HCT116 (cell line): ENCODE measurements at regions not wholly inside any gene's neighbourhood (a gene's known extent, or its start where the extent isn't known, plus 50 kb on each side); places are given as distances from the start of the nearest gene placed in this dataset.

Source experiments
- ATAC-seq: fragments of 200-7000 bp; cut with Tn5 transposase; 2 replicates; pipeline ENCODE4 v1.9.1; 2020; ENCODE audit warnings: mild to moderate bottlenecking, moderate library complexity
- BruUV-seq: library from RNA; stranded (reverse); fragments of 400-500 nt; replicated peaks from 2 replicates; lab custom pipeline; 2021; lab: Mats Ljungman, UMichigan
- CTCF ChIA-PET: fragments of 300-600 bp; sonication (Branson Sonifier 250); formaldehyde crosslinking; loops from one replicate; lab custom pipeline; 2021; ENCODE audit warnings: antibody characterized with exemption; lab: Charles Lee
- POLR2A ChIA-PET: fragments of 300-600, 350-600 bp; sonication (Branson Sonifier 250); formaldehyde crosslinking; loops from one replicate; lab custom pipeline; 2021; ENCODE audit warnings: antibody characterized with exemption; lab: Charles Lee
- RAD21 ChIA-PET, 2 experiments: fragments of 300-600 bp; sonication (Branson Sonifier 250); formaldehyde crosslinking; loops; one replicate each; lab custom pipeline; 2023; ENCODE audit warnings: low total read pairs in 2 of 2; ENCODE audit not compliant: uncharacterized antibody in 2 of 2, unreplicated experiment in 2 of 2, low non-redundant PET in 1 of 2; lab: Charles Lee
- DNase-seq: peaks from one replicate; pipeline ENCODE4 v3.0.0-alpha.2; 2010; ENCODE audit warnings: low read depth, low spot score
- H2AFZ ChIP-seq: fragments of 200-600 bp; shearing (Covaris generic), sonication (generic); 2 replicates; pipeline ENCODE4 v1.6.1; 2017; ENCODE audit warnings: low read depth, mixed run types, mixed read lengths, antibody characterized with exemption, low read length; ENCODE audit not compliant: poor library complexity, severe bottlenecking
- H3K27ac ChIP-seq: 2 replicates; pipeline ENCODE4 v1.5.1; 2012; ENCODE audit warnings: low read depth, low read length
- H3K27me3 ChIP-seq: fragments of 200-600 bp; sonication (generic); 2 replicates; pipeline ENCODE4 v1.6.1; 2016; ENCODE audit warnings: mixed run types, low read length, mixed read lengths; ENCODE audit not compliant: insufficient read depth
- H3K36me3 ChIP-seq, 2 experiments: fragments of 200-500 bp in 1 of 2; fragments of 200-600 bp in 1 of 2; sonication (Bioruptor generic) in 1 of 2; sonication (generic) in 1 of 2; 2 replicates each; pipeline versions ENCODE4 v1.5.1 to v1.6.1; 2014 to 2016; ENCODE audit warnings: low read length in 2 of 2, inconsistent platforms in 1 of 2, mixed read lengths in 1 of 2, mixed run types in 1 of 2; ENCODE audit not compliant: insufficient read depth in 2 of 2, control insufficient read depth in 1 of 2
- H3K4me1 ChIP-seq, 2 experiments: fragments of 200-600 bp in 1 of 2; sonication (generic) in 1 of 2; 2 replicates each; pipeline versions ENCODE4 v1.5.1 to v1.6.1; 2012 to 2017; ENCODE audit warnings: low read length in 2 of 2, inconsistent platforms in 1 of 2, mild to moderate bottlenecking in 1 of 2, mixed read lengths in 1 of 2, mixed run types in 1 of 2, moderate library complexity in 1 of 2; ENCODE audit not compliant: insufficient read depth in 2 of 2, control insufficient read depth in 1 of 2
- H3K4me2 ChIP-seq: fragments of 200-600 bp; sonication (generic); 2 replicates; pipeline ENCODE4 v1.6.1; 2017; ENCODE audit warnings: mixed run types, low read length, mixed read lengths
- H3K4me3 ChIP-seq, 2 experiments: fragments of 200-600 bp in 1 of 2; sonication (generic) in 1 of 2; replicated peaks in 1 of 2; 2 replicates each; pipeline ENCODE4 v1.5.1; 2011 to 2016; ENCODE audit warnings: low read length in 2 of 2, control low read depth in 1 of 2, low read depth in 1 of 2, mild to moderate bottlenecking in 1 of 2, mixed read lengths in 1 of 2, mixed run types in 1 of 2
- H3K79me2 ChIP-seq: fragments of 200-600 bp; sonication (generic); 2 replicates; pipeline ENCODE4 v1.6.1; 2017; ENCODE audit warnings: mild to moderate bottlenecking, mixed run types, low read length, moderate library complexity, mixed read lengths; ENCODE audit not compliant: insufficient read depth
- H3K9ac ChIP-seq: fragments of 200-600 bp; sonication (generic); 2 replicates; pipeline ENCODE4 v1.6.1; 2016; ENCODE audit warnings: low read length, mixed read lengths
- H3K9me2 ChIP-seq: fragments of 200-600 bp; sonication (generic), shearing (Covaris generic); 2 replicates; pipeline ENCODE4 v1.6.1; 2017; ENCODE audit warnings: mixed run types, mild to moderate bottlenecking, moderate library complexity; ENCODE audit not compliant: insufficient read depth
- H3K9me3 ChIP-seq, 2 experiments: fragments of 200-500 bp in 1 of 2; fragments of 200-600 bp in 1 of 2; sonication (Bioruptor generic) in 1 of 2; sonication (generic) in 1 of 2; 2 replicates each; pipeline ENCODE4 v1.6.1; 2014 to 2017; ENCODE audit warnings: low read length in 2 of 2, mixed read lengths in 2 of 2, inconsistent platforms in 1 of 2, low read depth in 1 of 2, mild to moderate bottlenecking in 1 of 2, mixed run types in 1 of 2, moderate library complexity in 1 of 2; ENCODE audit not compliant: control insufficient read depth in 1 of 2, insufficient read depth in 1 of 2
- H4K20me1 ChIP-seq: fragments of 200-600 bp; sonication (generic), shearing (Covaris generic); 2 replicates; pipeline ENCODE4 v1.6.1; 2017; ENCODE audit warnings: mixed run types, mild to moderate bottlenecking, moderate library complexity; ENCODE audit not compliant: insufficient read depth
- CTCF ChIP-seq, 3 experiments: fragments of 200-600 bp in 1 of 3; sonication (generic) in 1 of 3; IDR thresholded peaks in 2 of 3; conservative IDR thresholded peaks in 1 of 3; 2 replicates each; pipeline ENCODE4 v1.5.1; 2012 to 2017; ENCODE audit warnings: low read depth in 2 of 3, low read length in 2 of 3, antibody characterized with exemption in 1 of 3, borderline replicate concordance in 1 of 3, control low read depth in 1 of 3, mild to moderate bottlenecking in 1 of 3, mixed read lengths in 1 of 3, mixed run types in 1 of 3, moderate library complexity in 1 of 3; ENCODE audit not compliant: insufficient read depth in 1 of 3
- EGR1 ChIP-seq: IDR thresholded peaks from 2 replicates; pipeline ENCODE4 v1.6.1; 2012; ENCODE audit warnings: low read depth
- ELF1 ChIP-seq: IDR thresholded peaks from 2 replicates; pipeline ENCODE4 v1.6.1; 2012; ENCODE audit warnings: low read depth, borderline replicate concordance
- EZH2 ChIP-seq: fragments of 200-600 bp; sonication (generic); IDR thresholded peaks from 2 replicates; pipeline ENCODE4 v1.6.1; 2017; ENCODE audit warnings: antibody characterized with exemption, mixed run types
- FOSL1 ChIP-seq: IDR thresholded peaks from 2 replicates; pipeline ENCODE4 v1.6.1; 2012; ENCODE audit warnings: low read depth
- POLR2A ChIP-seq: IDR thresholded peaks from 2 replicates; pipeline ENCODE4 v1.7.0; 2011; ENCODE audit warnings: borderline replicate concordance; ENCODE audit not compliant: insufficient read depth, insufficient read length; ENCODE audit errors: extremely low read depth
- RAD21 ChIP-seq: IDR thresholded peaks from 2 replicates; pipeline ENCODE4 v1.6.1; 2012; ENCODE audit warnings: low read depth, mild to moderate bottlenecking
- TCF7L2 ChIP-seq: IDR thresholded peaks from 2 replicates; pipeline ENCODE4 v1.7.0; 2011; ENCODE audit warnings: borderline replicate concordance, inconsistent platforms; ENCODE audit not compliant: insufficient read depth, insufficient read length; ENCODE audit errors: extremely low read depth
- ZBTB33 ChIP-seq: IDR thresholded peaks from 2 replicates; pipeline ENCODE4 v1.6.1; 2011; ENCODE audit warnings: mild to moderate bottlenecking, low read length, moderate library complexity; ENCODE audit not compliant: insufficient replicate concordance; ENCODE audit errors: extremely low read depth
- ZFX ChIP-seq: fragments of 450-650 bp; IDR thresholded peaks from 2 replicates; pipeline ENCODE4 v1.6.1; 2017
- ZNF274 ChIP-seq: fragments of 200-500 bp; sonication (Bioruptor generic); IDR thresholded peaks from 2 replicates; pipeline ENCODE4 v1.6.1; 2014; ENCODE audit warnings: mild to moderate bottlenecking, low read depth, low read length, inconsistent platforms
- intact Hi-C: fragments of 100-400 bp; cut with micrococcal nuclease; formaldehyde crosslinking; loops from 2 replicates; pipeline ENCODE4 v1.10.0; 2022
- TF ChIP-seq, protein P1 (sequence below): IDR thresholded peaks from 2 replicates; pipeline ENCODE4 v1.6.1; 2012; ENCODE audit warnings: low read depth
- TF ChIP-seq, protein P2 (sequence below): IDR thresholded peaks from 2 replicates; pipeline ENCODE4 v1.6.1; 2012

GRCh38 chr1:106861110-106861509, 195.4 kb upstream of the PRMT6 start:
- RAD21 ChIA-PET: no interaction called here
- no peaks in the 10 kb centered on the region for H3K4me1 ChIP-seq
- ATAC-seq: no peak
- intact Hi-C loops: no loop called here
- no peak for TF ChIP-seq ZNF274
- TF ChIP-seq, all 23 proteins: peak for 0
- no peak overlapping the region for H3K4me3 ChIP-seq
- no peaks in the 10 kb centered on the region for H3K27me3 ChIP-seq
- peaks cover 0 to 3% of the 10 kb centered on the region in 2 experiments; a peak in 2 of 4 replicates for H3K9me3 ChIP-seq
- H3K9ac ChIP-seq: no peak overlapping the region
- no peaks in the 10 kb centered on the region for H3K9me2 ChIP-seq
- ChIA-PET POLR2A (no interaction called here), CTCF (no interaction called here)
- H3K36me3 ChIP-seq: no peaks in the 10 kb centered on the region
- no peak for DNase-seq
- H3K79me2 ChIP-seq: no peaks in the 10 kb centered on the region
- no TSS peak for BruUV-seq
- H3K4me2 ChIP-seq: no peak overlapping the region
- no peak overlapping the region for H3K27ac ChIP-seq
- H4K20me1 ChIP-seq: no peaks in the 10 kb centered on the region
- no peak overlapping the region for H2AFZ ChIP-seq

DNA sequence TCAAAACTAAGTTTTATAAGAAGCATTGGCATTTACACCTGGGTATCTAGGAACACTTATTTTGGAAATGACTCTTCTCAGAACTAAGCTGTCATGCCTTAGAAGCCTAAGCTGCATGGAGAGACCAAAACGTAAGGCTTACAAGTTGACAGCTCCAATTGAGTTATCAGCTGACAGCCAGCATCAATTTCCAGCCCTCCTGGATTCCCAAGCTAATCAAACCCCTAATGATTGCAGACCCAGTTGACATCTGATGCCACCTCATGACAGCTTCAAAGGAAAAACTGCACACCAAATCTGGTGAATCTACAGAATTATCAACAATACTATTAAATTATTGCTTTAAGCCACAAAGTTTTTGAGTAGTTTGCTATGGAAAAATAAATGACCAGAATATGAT, 187.6 kb upstream of the PRMT6 start:
- H3K27ac ChIP-seq: no peak overlapping the region
- no peaks in the 10 kb centered on the region for H3K79me2 ChIP-seq
- no peaks in the 10 kb centered on the region for H3K4me1 ChIP-seq
- intact Hi-C loops: no loop called here
- no peak overlapping the region for H3K9ac ChIP-seq
- BruUV-seq: no TSS peak
- ChIA-PET POLR2A (no interaction called here), CTCF (no interaction called here), RAD21 (no interaction called here)
- no peak overlapping the region for H3K4me2 ChIP-seq
- H4K20me1 ChIP-seq: no peaks in the 10 kb centered on the region
- H3K9me2 ChIP-seq: no peaks in the 10 kb centered on the region
- H3K4me3 ChIP-seq: no peak overlapping the region
- ATAC-seq (no peak), DNase-seq (no peak)
- H3K36me3 ChIP-seq: no peaks in the 10 kb centered on the region
- H3K27me3 ChIP-seq: no peaks in the 10 kb centered on the region
- H3K9me3 ChIP-seq: peaks cover 7 to 18% of the 10 kb centered on the region in 2 experiments; a peak in 2 of 4 replicates
- H2AFZ ChIP-seq: no peak overlapping the region
- TF ChIP-seq, protein P1, sequence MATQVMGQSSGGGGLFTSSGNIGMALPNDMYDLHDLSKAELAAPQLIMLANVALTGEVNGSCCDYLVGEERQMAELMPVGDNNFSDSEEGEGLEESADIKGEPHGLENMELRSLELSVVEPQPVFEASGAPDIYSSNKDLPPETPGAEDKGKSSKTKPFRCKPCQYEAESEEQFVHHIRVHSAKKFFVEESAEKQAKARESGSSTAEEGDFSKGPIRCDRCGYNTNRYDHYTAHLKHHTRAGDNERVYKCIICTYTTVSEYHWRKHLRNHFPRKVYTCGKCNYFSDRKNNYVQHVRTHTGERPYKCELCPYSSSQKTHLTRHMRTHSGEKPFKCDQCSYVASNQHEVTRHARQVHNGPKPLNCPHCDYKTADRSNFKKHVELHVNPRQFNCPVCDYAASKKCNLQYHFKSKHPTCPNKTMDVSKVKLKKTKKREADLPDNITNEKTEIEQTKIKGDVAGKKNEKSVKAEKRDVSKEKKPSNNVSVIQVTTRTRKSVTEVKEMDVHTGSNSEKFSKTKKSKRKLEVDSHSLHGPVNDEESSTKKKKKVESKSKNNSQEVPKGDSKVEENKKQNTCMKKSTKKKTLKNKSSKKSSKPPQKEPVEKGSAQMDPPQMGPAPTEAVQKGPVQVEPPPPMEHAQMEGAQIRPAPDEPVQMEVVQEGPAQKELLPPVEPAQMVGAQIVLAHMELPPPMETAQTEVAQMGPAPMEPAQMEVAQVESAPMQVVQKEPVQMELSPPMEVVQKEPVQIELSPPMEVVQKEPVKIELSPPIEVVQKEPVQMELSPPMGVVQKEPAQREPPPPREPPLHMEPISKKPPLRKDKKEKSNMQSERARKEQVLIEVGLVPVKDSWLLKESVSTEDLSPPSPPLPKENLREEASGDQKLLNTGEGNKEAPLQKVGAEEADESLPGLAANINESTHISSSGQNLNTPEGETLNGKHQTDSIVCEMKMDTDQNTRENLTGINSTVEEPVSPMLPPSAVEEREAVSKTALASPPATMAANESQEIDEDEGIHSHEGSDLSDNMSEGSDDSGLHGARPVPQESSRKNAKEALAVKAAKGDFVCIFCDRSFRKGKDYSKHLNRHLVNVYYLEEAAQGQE: no peak
- TF ChIP-seq ELF1 (no peak), ZFX (no peak), EZH2 (no peak), RAD21 (no peak), FOSL1 (no peak), POLR2A (no peak), TCF7L2 (no peak), CTCF (IDR thresholded peaks at IDR 0.05 in 2 of 3, conservative IDR thresholded peaks at IDR 0.05 in 1 of 3; ENCODE audit: borderline replicate concordance in 1 of 3, insufficient read depth in 1 of 3, low read depth in 2 of 3, low read length in 2 of 3) (no peak), EGR1 (no peak), ZBTB33 (no peak)
- TF ChIP-seq, protein P2, sequence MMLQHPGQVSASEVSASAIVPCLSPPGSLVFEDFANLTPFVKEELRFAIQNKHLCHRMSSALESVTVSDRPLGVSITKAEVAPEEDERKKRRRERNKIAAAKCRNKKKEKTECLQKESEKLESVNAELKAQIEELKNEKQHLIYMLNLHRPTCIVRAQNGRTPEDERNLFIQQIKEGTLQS: no peak
